Hippocampal formation (tissue), 2 donors: ENCODE measurements at regions not wholly inside any gene's neighbourhood (a gene's known extent, or its start where the extent isn't known, plus 50 kb on each side); places are given as distances from the start of the nearest gene placed in this dataset.

Experiments used
- DNase-seq, 2 donors: peaks; one replicate each; lab custom pipeline; 2025; lab: John Stamatoyannopoulos, UW

GRCh38 chr2:105571445-105571987, 172.7 kb upstream of the FHL2 start:
- no peak for DNase-seq

- no peak for DNase-seq
These were observed 171.9 kb upstream of the FHL2 start for GRCh38 chr2:105570757-105571156.

GRCh38 chr2:105570326-105570725, 171.5 kb upstream of the FHL2 start:
- DNase-seq, result no peak

GRCh38 chr2:105569606-105570005, 170.8 kb upstream of the FHL2 start:
- DNase-seq, result no peak

GRCh38 chr2:105567996-105568494, 169.2 kb upstream of the FHL2 start:
- no peak for DNase-seq

- no peak for DNase-seq
These were observed 164.3 kb upstream of the FHL2 start for GRCh38 chr2:105563000-105563719.

- no peak for DNase-seq
These were observed 162.6 kb upstream of the FHL2 start for GRCh38 chr2:105561401-105561800.

GRCh38 chr2:105560157-105560556, 161.3 kb upstream of the FHL2 start:
- no peak for DNase-seq

- no peak for DNase-seq
These were observed 158.4 kb upstream of the FHL2 start for GRCh38 chr2:105557021-105557920.

GRCh38 chr2:105556366-105556765, 157.5 kb upstream of the FHL2 start:
- DNase-seq, result no peak

- no peak for DNase-seq
These were observed 155.4 kb upstream of the FHL2 start for GRCh38 chr2:105554235-105554634.

GRCh38 chr2:105553538-105554196, 154.8 kb upstream of the FHL2 start:
- no peak for DNase-seq

- no peak for DNase-seq
These were observed 147.8 kb upstream of the FHL2 start for GRCh38 chr2:105546628-105546974.

- DNase-seq, result peak in 1 of 2 donors; percentile 23
These were observed 147.1 kb upstream of the FHL2 start for GRCh38 chr2:105545730-105546627.

GRCh38 chr2:105544591-105545377, 145.9 kb upstream of the FHL2 start:
- no peak for DNase-seq

- DNase-seq, result no peak
These were observed 142.6 kb upstream of the FHL2 start for GRCh38 chr2:105541189-105542050.

- no peak for DNase-seq
These were observed 141.8 kb upstream of the FHL2 start for GRCh38 chr2:105540642-105541041.

GRCh38 chr2:105539331-105539730, 140.5 kb upstream of the FHL2 start:
- DNase-seq, result no peak

- no peak for DNase-seq
These were observed 140.0 kb upstream of the FHL2 start for GRCh38 chr2:105538840-105539239.
